RKO (cell line): ENCODE measurements at regions not wholly inside any gene's neighbourhood (a gene's known extent, or its start where the extent isn't known, plus 50 kb on each side); places are given as distances from the start of the nearest gene placed in this dataset.
A peak's percentile ranks its signal among the peaks of the same experiment; 100 is the strongest.
"Not testable (repeated sequence)": the region's sequence is repeated elsewhere in the genome, so short reads cannot be mapped to it uniquely, and the experiment has no call there.

Source experiments
- DNase-seq: peaks from one replicate; pipeline ENCODE4 v3.0.0-alpha.2; 2016; ENCODE audit warnings: low spot score

GRCh38 chr4:27728892-27729291 lies 868.3 kb downstream of the STIM2 start:
- no peak for DNase-seq

GRCh38 chr4:27742816-27743215 lies 882.2 kb downstream of the STIM2 start:
- DNase-seq, result no peak

GRCh38 chr4:27759611-27760575 lies 899.3 kb downstream of the STIM2 start:
- DNase-seq, result no peak

GRCh38 chr4:27763830-27764525 lies 903.3 kb downstream of the STIM2 start:
- DNase-seq, result no peak

GRCh38 chr4:27764526-27764837 lies 903.8 kb downstream of the STIM2 start:
- no peak for DNase-seq

GRCh38 chr4:27770895-27771294 lies 910.3 kb downstream of the STIM2 start:
- no peak for DNase-seq

- no peak for DNase-seq
Measured at GRCh38 chr4:27775156-27775555, 914.5 kb downstream of the STIM2 start.

GRCh38 chr4:27779827-27780226 lies 919.2 kb downstream of the STIM2 start:
- DNase-seq, result no peak

GRCh38 chr4:27787195-27787594 lies 926.6 kb downstream of the STIM2 start:
- no peak for DNase-seq

GRCh38 chr4:27789773-27790172 lies 929.1 kb downstream of the STIM2 start:
- peak; percentile 19 for DNase-seq

- peak; percentile 45 for DNase-seq
Measured at GRCh38 chr4:27790911-27791310, 930.3 kb downstream of the STIM2 start.

GRCh38 chr4:27791640-27792039 lies 931.0 kb downstream of the STIM2 start:
- DNase-seq, result no peak

- DNase-seq, result no peak
Measured at GRCh38 chr4:27807207-27807606, 946.6 kb downstream of the STIM2 start.

GRCh38 chr4:27811948-27812347 lies 951.3 kb downstream of the STIM2 start:
- no peak for DNase-seq

GRCh38 chr4:27813226-27813625 lies 952.6 kb downstream of the STIM2 start:
- DNase-seq, result not testable (repeated sequence)

- not testable (repeated sequence) for DNase-seq
Measured at GRCh38 chr4:27813699-27814425, 953.2 kb downstream of the STIM2 start.

- DNase-seq, result no peak
Measured at GRCh38 chr4:27819246-27819645, 958.6 kb downstream of the STIM2 start.

- DNase-seq, result no peak
Measured at GRCh38 chr4:27828843-27829242, 968.2 kb downstream of the STIM2 start.

- no peak for DNase-seq
Measured at GRCh38 chr4:27830251-27830650, 969.6 kb downstream of the STIM2 start.

GRCh38 chr4:27835851-27836250 lies 975.2 kb downstream of the STIM2 start:
- DNase-seq, result no peak

GRCh38 chr4:27836523-27836922 lies 975.9 kb downstream of the STIM2 start:
- DNase-seq, result no peak

- DNase-seq, result no peak
Measured at GRCh38 chr4:27843776-27844175, 983.1 kb downstream of the STIM2 start.

GRCh38 chr4:27844376-27844775 lies 983.7 kb downstream of the STIM2 start:
- no peak for DNase-seq
